Prostate gland (tissue), 2 donors: ENCODE measurements at regions not wholly inside any gene's neighbourhood (a gene's known extent, or its start where the extent isn't known, plus 50 kb on each side); places are given as distances from the start of the nearest gene placed in this dataset.

Experiments used
- DNase-seq: peaks from one replicate; pipeline ENCODE4 v3.0.0-alpha.2; 2019; ENCODE audit warnings: low spot score
- H3K27ac ChIP-seq, 2 donors: fragments of 200-600 bp; sonication (generic); 2 replicates each; pipeline ENCODE4 v1.5.1; 2017 to 2019
- H3K27me3 ChIP-seq: fragments of 200-600 bp; sonication (generic); replicated peaks from 2 replicates; pipeline ENCODE4 v1.5.1; 2019; ENCODE audit not compliant: insufficient read depth
- H3K36me3 ChIP-seq, 2 donors: fragments of 200-600 bp; sonication (generic); 1 replicate in 1 of 2; 2 replicates in 1 of 2; pipeline versions ENCODE4 v1.5.1 to v1.8.1; 2017 to 2019
- H3K4me1 ChIP-seq: fragments of 200-600 bp; sonication (generic); replicated peaks from 2 replicates; pipeline ENCODE4 v1.5.1; 2019
- H3K4me3 ChIP-seq, 2 donors: fragments of 200-600 bp; sonication (generic); 2 replicates each; pipeline ENCODE4 v1.5.1; 2017 to 2019
- H3K9me3 ChIP-seq: fragments of 200-600 bp; sonication (generic); 2 replicates; pipeline ENCODE4 v1.5.1; 2017
- CTCF ChIP-seq, 4 experiments: fragments of 200-600 bp in 2 of 4; fragments of 450-650 bp in 2 of 4; sonication (generic) in 2 of 4; IDR thresholded peaks; 1 replicate in 3 of 4; 2 replicates in 1 of 4; pipeline ENCODE4 v1.5.1; 2016 to 2019; ENCODE audit warnings: antibody characterized with exemption in 4 of 4, mild to moderate bottlenecking in 2 of 4, moderate library complexity in 2 of 4
- POLR2A ChIP-seq: fragments of 450-650 bp; IDR thresholded peaks from one replicate; pipeline ENCODE4 v1.6.1; 2016; ENCODE audit warnings: antibody characterized with exemption, mild to moderate bottlenecking
- POLR2AphosphoS5 ChIP-seq: sonication (generic); formaldehyde crosslinking; IDR thresholded peaks from one replicate; pipeline ENCODE4 v1.6.1; 2017; ENCODE audit warnings: antibody characterized with exemption
- WGBS: methylation state at CpG from one replicate; pipeline ENCODE4 v1.1.5; 2018; 5-methylcytosine and 5-hydroxymethylcytosine counted together
- intact Hi-C: fragments of 100-400 bp; cut with DNase I; formaldehyde crosslinking; loops from one replicate; pipeline ENCODE4 v1.14.2; 2022

DNA sequence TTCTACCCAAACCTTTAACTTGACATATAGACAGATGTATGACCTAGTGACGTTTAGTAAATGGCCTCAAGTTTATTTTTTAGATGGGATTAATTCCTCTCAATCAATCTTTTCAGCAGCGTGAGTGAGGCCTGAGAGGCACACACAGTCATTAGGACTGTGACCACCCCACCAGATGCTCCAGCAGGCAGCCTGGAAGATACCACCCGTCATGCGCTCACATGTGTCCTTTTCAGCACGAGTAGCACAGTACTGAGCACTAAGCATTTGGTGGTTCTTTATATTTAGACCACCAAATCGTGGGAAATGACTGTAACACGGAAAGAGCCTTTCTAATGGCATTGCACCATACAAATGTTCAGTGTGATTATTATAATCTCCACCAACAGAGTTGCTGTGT lies 354.6 kb upstream of the DDI1 start:
- Histone ChIP-seq H3K27ac (no peak overlapping the region), H3K4me3 (no peak overlapping the region), H3K27me3 (no peaks in the 10 kb centered on the region), H3K36me3 (no peaks in the 10 kb centered on the region), H3K9me3 (no peaks in the 10 kb centered on the region), H3K4me1 (no peaks in the 10 kb centered on the region)
- TF ChIP-seq CTCF (IDR thresholded peaks at IDR 0.05) (no peak), POLR2A (no peak), POLR2AphosphoS5 (no peak)
- no peak for DNase-seq
- intact Hi-C loops, result loop anchor here (5.0 to 10.0 kb wide), 3 partner anchors 163 to 470 kb away; no protein-coding TSS in a partner anchor
- 77% methylated on average over 7 of the region's 7 CpGs for whole genome bisulfite sequencing

DNA sequence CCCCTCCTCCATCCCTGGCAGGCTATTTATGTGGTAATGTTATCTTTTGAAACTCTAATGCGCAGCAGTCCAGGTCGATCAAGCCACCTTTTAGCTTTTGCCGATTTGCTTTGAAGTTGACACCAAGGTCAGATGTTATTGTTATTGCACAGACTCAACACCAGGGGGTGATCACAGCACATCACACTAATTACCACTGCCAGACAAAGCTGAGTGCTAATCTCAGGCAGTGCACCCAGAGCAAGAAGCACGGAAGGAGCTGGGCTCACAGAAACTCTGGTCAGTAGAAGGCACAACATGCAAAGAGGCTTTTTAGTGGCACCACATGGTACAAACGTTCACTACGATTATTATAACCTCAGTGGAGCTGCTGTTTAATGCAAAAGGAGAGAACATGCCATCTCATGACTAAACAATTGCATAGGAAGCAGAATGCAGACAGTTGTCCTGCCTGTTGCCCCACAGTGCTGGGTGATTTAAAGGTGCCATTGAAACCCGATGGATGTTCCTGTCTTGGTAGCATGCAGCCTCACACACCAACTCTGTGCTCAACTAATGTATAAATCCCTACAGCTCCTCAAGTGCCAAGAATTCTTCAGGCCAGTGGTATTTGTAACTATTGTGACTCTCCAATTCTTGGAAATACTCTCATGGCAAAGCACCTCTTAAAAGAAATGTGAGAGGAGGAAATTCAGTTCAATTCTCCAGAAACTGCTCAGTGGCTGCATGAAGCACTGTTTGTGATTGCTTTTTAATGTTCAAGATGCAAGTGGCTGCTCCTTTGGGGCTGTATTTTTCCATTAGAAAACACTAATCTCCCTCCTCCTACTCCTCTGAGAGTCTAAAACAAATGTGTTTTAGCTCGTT lies 353.9 kb upstream of the DDI1 start:
- Histone ChIP-seq H3K36me3 (no peaks in the 10 kb centered on the region), H3K27me3 (no peaks in the 10 kb centered on the region), H3K27ac (no peak overlapping the region), H3K4me3 (no peak overlapping the region), H3K4me1 (no peaks in the 10 kb centered on the region), H3K9me3 (no peaks in the 10 kb centered on the region)
- peak; percentile 44 for DNase-seq
- peak; percentile 33 to 80 (median 78) for TF ChIP-seq CTCF (IDR thresholded peaks at IDR 0.05)
- TF ChIP-seq POLR2A, result no peak
- 21% methylated on average over 8 of the region's 8 CpGs for WGBS
- intact Hi-C loops, result loop anchor here (5.0 to 10.0 kb wide), 3 partner anchors 162 to 470 kb away; no protein-coding TSS in a partner anchor

GRCh38 chr11:103683576-103683975 lies 352.9 kb upstream of the DDI1 start:
- no peak for DNase-seq
- no peak for TF ChIP-seq POLR2AphosphoS5
- no peak for TF ChIP-seq CTCF (IDR thresholded peaks at IDR 0.05)
- no peak for TF ChIP-seq POLR2A
- intact Hi-C loops, result loop anchor here (5.0 to 10.0 kb wide), 3 partner anchors 161 to 469 kb away; no protein-coding TSS in a partner anchor
- Histone ChIP-seq H3K4me3 (no peak overlapping the region), H3K9me3 (no peaks in the 10 kb centered on the region), H3K4me1 (no peaks in the 10 kb centered on the region), H3K27me3 (no peaks in the 10 kb centered on the region), H3K27ac (no peak overlapping the region), H3K36me3 (no peaks in the 10 kb centered on the region)
- 91% methylated on average over 2 of the region's 2 CpGs for WGBS

- H3K27ac ChIP-seq, result no peak overlapping the region
- no peaks in the 10 kb centered on the region for H3K27me3 ChIP-seq
- no peaks in the 10 kb centered on the region for H3K9me3 ChIP-seq
- WGBS, result 92% methylated on average over 3 of the region's 3 CpGs
- H3K36me3 ChIP-seq, result no peaks in the 10 kb centered on the region
- no peak for DNase-seq
- no peaks in the 10 kb centered on the region for H3K4me1 ChIP-seq
- H3K4me3 ChIP-seq, result no peak overlapping the region
- no peak for TF ChIP-seq CTCF (IDR thresholded peaks at IDR 0.05)
- no peak for TF ChIP-seq POLR2A
- no peak for TF ChIP-seq POLR2AphosphoS5
- intact Hi-C loops, result loop anchor here (10.0 kb wide), 2 partner anchors 156 to 236 kb away; no protein-coding TSS in a partner anchor
These were observed 347.5 kb upstream of the DDI1 start for GRCh38 chr11:103688924-103689323.

DNA sequence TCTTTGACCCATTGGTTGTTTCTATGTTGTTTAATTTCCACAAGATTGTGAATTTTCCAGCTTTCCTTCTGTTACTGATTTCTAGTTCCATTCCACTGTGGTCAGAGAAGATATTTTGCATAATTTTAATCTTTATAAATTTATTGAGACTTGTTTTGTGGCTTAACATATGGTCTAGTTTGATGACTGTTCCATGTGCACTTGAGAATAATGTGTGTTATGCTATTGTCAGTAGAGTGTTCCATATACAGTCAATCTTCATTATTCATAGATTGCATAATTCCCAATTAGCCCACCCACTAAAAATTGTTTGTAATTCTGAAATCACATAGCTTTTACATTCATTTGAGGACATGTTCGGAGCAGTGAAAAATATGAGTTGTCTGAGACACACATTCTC lies 346.1 kb upstream of the DDI1 start:
- H3K4me3 ChIP-seq, result no peak overlapping the region
- no peaks in the 10 kb centered on the region for H3K36me3 ChIP-seq
- H3K27ac ChIP-seq, result no peak overlapping the region
- DNase-seq, result no peak
- no peaks in the 10 kb centered on the region for H3K9me3 ChIP-seq
- intact Hi-C loops, result no loop called here
- TF ChIP-seq POLR2AphosphoS5, result no peak
- no peaks in the 10 kb centered on the region for H3K4me1 ChIP-seq
- no peaks in the 10 kb centered on the region for H3K27me3 ChIP-seq
- 98% methylated on average over 1 of the region's 1 CpG for WGBS
